Heart left ventricle (tissue), 13 donors: ENCODE measurements at regions not wholly inside any gene's neighbourhood (a gene's known extent, or its start where the extent isn't known, plus 50 kb on each side); places are given as distances from the start of the nearest gene placed in this dataset.

Experiments
- POLR2A ChIP-seq, 2 donors: fragments of 450-650 bp; IDR thresholded peaks; one replicate each; pipeline ENCODE4 v1.6.1; 2017; ENCODE audit warnings: antibody characterized with exemption in 2 of 2, mild to moderate bottlenecking in 2 of 2, moderate library complexity in 2 of 2
- TF ChIP-seq, protein P1 (sequence below), 12 donors: fragments of 200-600 bp; sonication (generic) in 4 of 12; IDR thresholded peaks; one replicate each; pipeline versions ENCODE4 v1.5.0 to v1.8.0; 2018 to 2022; ENCODE audit warnings: antibody characterized with exemption in 12 of 12, mild to moderate bottlenecking in 5 of 12
- donor health status: ischemic (EF 13 %, LVEDD 7.1; RV severe dilation, severe dysfunction).
- donor health status: DM: no; HTN: yes; CAD: no.
- donor health status: DM: no; HTN: no; CAD: no.
- donor health status: ischemic (EF 25% LVEDD 6.9; RV normal size, moderate dysfunction).
- donor health status: ischemic (EF 25% LVEDD 5.7; RV mildly dilated, moderate dysfunction).
- donor health status: ischemic (EF 35%, LVEDD 5.7; RV mildly dilated, moderate dysfunction).
- donor health status: nonischemic (EF 11% LVEDD 7.7; RV severe dilation, severe dysfunction).
- donor health status: DM: yes; HTN: yes; CAD: no.
- donor health status: PGD.
- donor health status: ischemic (EF 29% LVEDD 5.4; RV normal size, mild dysfunction).
- donor health status: nonischemic (EF 23%, LVEDD 6.1; RV moderate dilation, normal function).

DNA sequence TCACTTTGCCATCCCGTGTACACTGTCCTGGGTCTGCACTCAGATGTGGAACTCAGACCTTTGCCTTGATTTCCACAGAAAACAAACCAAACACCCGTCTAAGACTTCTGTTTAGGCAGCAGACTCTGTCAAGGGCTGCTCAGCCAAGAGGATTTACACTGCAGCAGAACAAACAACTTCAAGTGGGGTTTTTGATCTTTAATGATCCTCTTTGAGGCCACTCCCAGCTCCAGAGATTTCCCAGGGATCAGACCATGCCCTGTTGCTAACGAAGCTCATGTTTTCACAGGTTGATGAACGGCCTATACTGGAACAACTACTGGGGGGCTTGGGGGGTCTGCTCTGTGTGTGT, 52.5 kb upstream of the LGALSL start:
- TF ChIP-seq, protein P1, sequence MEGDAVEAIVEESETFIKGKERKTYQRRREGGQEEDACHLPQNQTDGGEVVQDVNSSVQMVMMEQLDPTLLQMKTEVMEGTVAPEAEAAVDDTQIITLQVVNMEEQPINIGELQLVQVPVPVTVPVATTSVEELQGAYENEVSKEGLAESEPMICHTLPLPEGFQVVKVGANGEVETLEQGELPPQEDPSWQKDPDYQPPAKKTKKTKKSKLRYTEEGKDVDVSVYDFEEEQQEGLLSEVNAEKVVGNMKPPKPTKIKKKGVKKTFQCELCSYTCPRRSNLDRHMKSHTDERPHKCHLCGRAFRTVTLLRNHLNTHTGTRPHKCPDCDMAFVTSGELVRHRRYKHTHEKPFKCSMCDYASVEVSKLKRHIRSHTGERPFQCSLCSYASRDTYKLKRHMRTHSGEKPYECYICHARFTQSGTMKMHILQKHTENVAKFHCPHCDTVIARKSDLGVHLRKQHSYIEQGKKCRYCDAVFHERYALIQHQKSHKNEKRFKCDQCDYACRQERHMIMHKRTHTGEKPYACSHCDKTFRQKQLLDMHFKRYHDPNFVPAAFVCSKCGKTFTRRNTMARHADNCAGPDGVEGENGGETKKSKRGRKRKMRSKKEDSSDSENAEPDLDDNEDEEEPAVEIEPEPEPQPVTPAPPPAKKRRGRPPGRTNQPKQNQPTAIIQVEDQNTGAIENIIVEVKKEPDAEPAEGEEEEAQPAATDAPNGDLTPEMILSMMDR (IDR thresholded peaks at IDR 0.05), result no peak
- TF ChIP-seq POLR2A (IDR thresholded peaks at IDR 0.05), result no peak
